DOHH2 (cell line): ENCODE measurements at regions not wholly inside any gene's neighbourhood (a gene's known extent, or its start where the extent isn't known, plus 50 kb on each side); places are given as distances from the start of the nearest gene placed in this dataset.

Source experiments
- H3F3A ChIP-seq: fragments of 200-600 bp; sonication (generic), shearing (Covaris generic); 2 replicates; pipeline ENCODE4 v1.6.0; 2016; ENCODE audit warnings: antibody characterized with exemption, mild to moderate bottlenecking; ENCODE audit not compliant: control insufficient read depth, insufficient read depth
- H3K27ac ChIP-seq: fragments of 200-600 bp; sonication (generic); 2 replicates; pipeline ENCODE4 v1.5.1; 2014; ENCODE audit warnings: low read depth, mild to moderate bottlenecking, low read length, moderate library complexity
- H3K27me3 ChIP-seq: fragments of 200-600 bp; sonication (generic); 2 replicates; pipeline ENCODE4 v1.6.1; 2014; ENCODE audit warnings: mild to moderate bottlenecking, low read length, mixed read lengths; ENCODE audit not compliant: control insufficient read depth
- H3K36me3 ChIP-seq: fragments of 200-600 bp; sonication (generic); 2 replicates; pipeline ENCODE4 v1.6.1; 2014; ENCODE audit warnings: mild to moderate bottlenecking, low read length, moderate library complexity, mixed read lengths; ENCODE audit not compliant: control insufficient read depth
- H3K4me1 ChIP-seq: fragments of 200-600 bp; sonication (generic); 2 replicates; pipeline ENCODE4 v1.6.1; 2014; ENCODE audit warnings: mild to moderate bottlenecking, low read length, mixed read lengths; ENCODE audit not compliant: control insufficient read depth
- H3K4me2 ChIP-seq: fragments of 200-600 bp; sonication (generic); 2 replicates; pipeline ENCODE4 v1.6.0; 2014; ENCODE audit warnings: mild to moderate bottlenecking, low read length, moderate library complexity
- H3K4me3 ChIP-seq: fragments of 200-600 bp; sonication (generic); 2 replicates; pipeline ENCODE4 v1.5.1; 2014; ENCODE audit warnings: mild to moderate bottlenecking, low read length, mixed read lengths
- H3K79me2 ChIP-seq: fragments of 200-600 bp; sonication (generic); 2 replicates; pipeline ENCODE4 v1.6.1; 2014; ENCODE audit warnings: mild to moderate bottlenecking, low read length, mixed read lengths; ENCODE audit not compliant: control insufficient read depth
- H3K9me2 ChIP-seq: fragments of 200-600 bp; sonication (generic); replicated peaks from 2 replicates; pipeline ENCODE4 v1.6.1; 2014; ENCODE audit warnings: mild to moderate bottlenecking, low read length, mixed read lengths; ENCODE audit not compliant: control insufficient read depth
- H3K9me3 ChIP-seq: fragments of 200-600 bp; sonication (generic); 2 replicates; pipeline ENCODE4 v1.6.1; 2014; ENCODE audit warnings: antibody characterized with exemption, low read length, mixed read lengths; ENCODE audit not compliant: control insufficient read depth, insufficient read depth
- H4K20me1 ChIP-seq: fragments of 200-600 bp; sonication (generic); 2 replicates; pipeline ENCODE4 v1.6.0; 2014; ENCODE audit warnings: low read depth, mild to moderate bottlenecking, antibody characterized with exemption, low read length, moderate library complexity; ENCODE audit not compliant: control insufficient read depth, insufficient read depth
- CTCF ChIP-seq: fragments of 200-600 bp; sonication (generic); IDR thresholded peaks from one replicate; pipeline ENCODE4 v1.5.1; 2014; ENCODE audit warnings: antibody characterized with exemption, mild to moderate bottlenecking, low read depth, low read length; ENCODE audit not compliant: poor library complexity, severe bottlenecking
- EZH2phosphoT487 ChIP-seq: fragments of 200-600 bp; sonication (generic); IDR thresholded peaks from 2 replicates; pipeline ENCODE4 v1.6.1; 2017; ENCODE audit warnings: borderline replicate concordance, mild to moderate bottlenecking, antibody characterized with exemption, low read length, moderate library complexity, mixed read lengths

GRCh38 chr15:93209690-93210445, 120.9 kb upstream of the RGMA start:
- no peaks in the 10 kb centered on the region for H3K27me3 ChIP-seq
- H3K4me2 ChIP-seq = no peak overlapping the region
- no peaks in the 10 kb centered on the region for H4K20me1 ChIP-seq
- H3K36me3 ChIP-seq = no peaks in the 10 kb centered on the region
- TF ChIP-seq CTCF (no peak), EZH2phosphoT487 (no peak)
- H3K9me2 ChIP-seq = no peaks in the 10 kb centered on the region
- H3K4me1 ChIP-seq = no peaks in the 10 kb centered on the region
- H3K27ac ChIP-seq = no peak overlapping the region
- H3K4me3 ChIP-seq = no peak overlapping the region
- H3K9me3 ChIP-seq = no peaks in the 10 kb centered on the region
- no peaks in the 10 kb centered on the region for H3F3A ChIP-seq
- no peaks in the 10 kb centered on the region for H3K79me2 ChIP-seq

GRCh38 chr15:93206893-93207292, 117.9 kb upstream of the RGMA start:
- Histone ChIP-seq H3F3A (no peaks in the 10 kb centered on the region), H3K4me2 (no peak overlapping the region), H4K20me1 (no peaks in the 10 kb centered on the region), H3K27me3 (0 out of 2 replicates have a peak, but pooled peaks cover 6% of the 10 kb centered on the region), H3K36me3 (no peaks in the 10 kb centered on the region), H3K27ac (no peak overlapping the region), H3K9me3 (no peaks in the 10 kb centered on the region), H3K9me2 (no peaks in the 10 kb centered on the region), H3K4me1 (no peaks in the 10 kb centered on the region), H3K4me3 (no peak overlapping the region), H3K79me2 (no peaks in the 10 kb centered on the region)
- TF ChIP-seq EZH2phosphoT487 (no peak), CTCF (no peak)

- Histone ChIP-seq H3K4me2 (no peak overlapping the region), H3K27me3 (0 out of 2 replicates have a peak, but pooled peaks cover 6% of the 10 kb centered on the region), H3K4me3 (no peak overlapping the region), H3K79me2 (no peaks in the 10 kb centered on the region), H4K20me1 (no peaks in the 10 kb centered on the region), H3K36me3 (no peaks in the 10 kb centered on the region), H3K9me3 (no peaks in the 10 kb centered on the region), H3K9me2 (no peaks in the 10 kb centered on the region), H3F3A (no peaks in the 10 kb centered on the region), H3K27ac (no peak overlapping the region), H3K4me1 (no peaks in the 10 kb centered on the region)
- TF ChIP-seq CTCF = no peak
Observed at GRCh38 chr15:93205413-93205812, 116.4 kb upstream of the RGMA start.
